H9 (cell line): ENCODE measurements at regions not wholly inside any gene's neighbourhood (a gene's known extent, or its start where the extent isn't known, plus 50 kb on each side); places are given as distances from the start of the nearest gene placed in this dataset.

Experiments
- DNase-seq: peaks from one replicate; pipeline ENCODE4 v3.0.0-alpha.2; 2017
- H2AFZ ChIP-seq: one replicate; pipeline ENCODE4 v1.6.1; 2013; ENCODE audit warnings: mild to moderate bottlenecking, low read length, control low read depth, moderate library complexity
- H2AK5ac ChIP-seq: 2 replicates; pipeline ENCODE4 v1.6.1; 2013; ENCODE audit warnings: low read length, control low read depth, mixed read lengths; ENCODE audit not compliant: insufficient read length
- H2BK120ac ChIP-seq: one replicate; pipeline ENCODE4 v1.6.1; 2013; ENCODE audit warnings: low read depth, mild to moderate bottlenecking, low read length, control low read depth, inconsistent platforms; ENCODE audit not compliant: poor library complexity, severe bottlenecking
- H2BK12ac ChIP-seq: 2 replicates; pipeline ENCODE4 v1.6.1; 2013; ENCODE audit warnings: low read length, control low read depth, mixed read lengths, low read depth; ENCODE audit not compliant: insufficient read length
- H2BK15ac ChIP-seq: 2 replicates; pipeline ENCODE4 v1.6.1; 2013; ENCODE audit warnings: low read depth, low read length, control low read depth
- H2BK20ac ChIP-seq: one replicate; pipeline ENCODE4 v1.6.1; 2013; ENCODE audit warnings: low read depth, mild to moderate bottlenecking, low read length, control low read depth, inconsistent platforms; ENCODE audit not compliant: poor library complexity, severe bottlenecking
- H2BK5ac ChIP-seq: 2 replicates; pipeline ENCODE4 v1.6.1; 2013; ENCODE audit warnings: low read length, control low read depth, mixed read lengths; ENCODE audit not compliant: insufficient read length
- H3K14ac ChIP-seq: 2 replicates; pipeline ENCODE4 v1.6.1; 2013; ENCODE audit warnings: low read length, control low read depth; ENCODE audit not compliant: insufficient read depth
- H3K18ac ChIP-seq: 2 replicates; pipeline ENCODE4 v1.6.1; 2013; ENCODE audit warnings: low read depth, mild to moderate bottlenecking, mixed read lengths, low read length, control low read depth; ENCODE audit not compliant: insufficient read length
- H3K23ac ChIP-seq: 2 replicates; pipeline ENCODE4 v1.6.1; 2013; ENCODE audit warnings: low read length, control low read depth, mixed read lengths, low read depth; ENCODE audit not compliant: insufficient read length
- H3K23me2 ChIP-seq: 2 replicates; pipeline ENCODE4 v1.6.1; 2013; ENCODE audit warnings: low read depth, mild to moderate bottlenecking, mixed read lengths, low read length, control low read depth; ENCODE audit not compliant: insufficient read length, poor library complexity, severe bottlenecking
- H3K27ac ChIP-seq: 2 replicates; pipeline ENCODE4 v1.5.1; 2013; ENCODE audit warnings: low read length, control low read depth, mixed read lengths, low read depth; ENCODE audit not compliant: insufficient read length
- H3K27me3 ChIP-seq: 2 replicates; pipeline ENCODE4 v1.6.1; 2013; ENCODE audit warnings: low read length, control low read depth, inconsistent platforms; ENCODE audit not compliant: insufficient read depth
- H3K4ac ChIP-seq: 2 replicates; pipeline ENCODE4 v1.6.1; 2013; ENCODE audit warnings: low read depth, mild to moderate bottlenecking, control low read depth, inconsistent platforms, low read length, moderate library complexity
- H3K4me1 ChIP-seq: 2 replicates; pipeline ENCODE4 v1.6.1; 2013; ENCODE audit warnings: low read length, control low read depth, inconsistent platforms; ENCODE audit not compliant: insufficient read depth
- H3K4me2 ChIP-seq: 2 replicates; pipeline ENCODE4 v1.6.1; 2013; ENCODE audit warnings: low read length, control low read depth, mixed read lengths; ENCODE audit not compliant: insufficient read length, insufficient read depth
- H3K56ac ChIP-seq: 2 replicates; pipeline ENCODE4 v1.6.1; 2013; ENCODE audit warnings: low read depth, mild to moderate bottlenecking, mixed read lengths, low read length, control low read depth; ENCODE audit not compliant: insufficient read length
- H3K79me1 ChIP-seq: 2 replicates; pipeline ENCODE4 v1.6.1; 2013; ENCODE audit warnings: low read depth, mild to moderate bottlenecking, moderate library complexity, low read length, control low read depth, inconsistent platforms; ENCODE audit not compliant: insufficient read depth, poor library complexity, severe bottlenecking
- H3K79me2 ChIP-seq: 2 replicates; pipeline ENCODE4 v1.6.1; 2013; ENCODE audit warnings: low read length, control low read depth, inconsistent platforms; ENCODE audit not compliant: insufficient read depth
- H3K9ac ChIP-seq: 2 replicates; pipeline ENCODE4 v1.6.1; 2013; ENCODE audit warnings: low read length, control low read depth, mixed read lengths; ENCODE audit not compliant: insufficient read length; ENCODE audit errors: extremely low read depth
- H3K9me3 ChIP-seq: one replicate; pipeline ENCODE4 v1.6.1; 2013; ENCODE audit warnings: low read depth, low read length, inconsistent platforms; ENCODE audit not compliant: control insufficient read depth
- H3T11ph ChIP-seq: one replicate; pipeline ENCODE4 v1.6.1; 2013; ENCODE audit warnings: mild to moderate bottlenecking, low read length, control low read depth, inconsistent platforms
- H4K20me1 ChIP-seq: one replicate; pipeline ENCODE4 v1.6.1; 2013; ENCODE audit not compliant: control insufficient read depth, insufficient read length, insufficient read depth
- H4K5ac ChIP-seq: 2 replicates; pipeline ENCODE4 v1.6.1; 2013; ENCODE audit warnings: low read depth, mild to moderate bottlenecking, mixed read lengths, low read length, control low read depth; ENCODE audit not compliant: insufficient read length
- H4K8ac ChIP-seq: replicated peaks from 2 replicates; pipeline ENCODE4 v1.6.1; 2013; ENCODE audit warnings: low read length, control low read depth, mixed read lengths, low read depth; ENCODE audit not compliant: insufficient read length
- H4K91ac ChIP-seq: 2 replicates; pipeline ENCODE4 v1.6.1; 2013; ENCODE audit warnings: low read depth, mild to moderate bottlenecking, moderate library complexity, mixed read lengths, low read length, control low read depth; ENCODE audit not compliant: insufficient read length
- H3K27ac Mint-ChIP-seq, 3 experiments: 2 replicates in 2 of 3; 3 replicates in 1 of 3; pipeline ENCODE4 v1.8.0; 2020 to 2021; ENCODE audit warnings: mixed read lengths in 3 of 3, mild to moderate bottlenecking in 1 of 3, moderate library complexity in 1 of 3
- H3K27me3 Mint-ChIP-seq: 2 replicates; pipeline ENCODE4 v1.8.0; 2021; ENCODE audit warnings: low read depth, mild to moderate bottlenecking, moderate library complexity, mixed read lengths
- H3K36me3 Mint-ChIP-seq, 3 experiments: 2 replicates in 2 of 3; 3 replicates in 1 of 3; pipeline ENCODE4 v1.8.0; 2020 to 2021; ENCODE audit warnings: low read depth in 3 of 3, mixed read lengths in 3 of 3; ENCODE audit not compliant: insufficient read depth in 1 of 3
- H3K4me1 Mint-ChIP-seq, 2 experiments: 2 replicates each; pipeline ENCODE4 v1.8.0; 2020; ENCODE audit warnings: mixed read lengths in 2 of 2
- H3K4me3 Mint-ChIP-seq, 2 experiments: 2 replicates in 1 of 2; 3 replicates in 1 of 2; pipeline ENCODE4 v1.8.0; 2020 to 2021; ENCODE audit warnings: mild to moderate bottlenecking in 2 of 2, mixed read lengths in 2 of 2, moderate library complexity in 1 of 2
- H3K9me3 Mint-ChIP-seq, 2 experiments: 2 replicates in 1 of 2; 3 replicates in 1 of 2; pipeline ENCODE4 v1.8.0; 2020; ENCODE audit warnings: mild to moderate bottlenecking in 2 of 2, mixed read lengths in 2 of 2, moderate library complexity in 1 of 2
- TF ChIP-seq, protein P1 (sequence below): fragments of 200-600 bp; sonication (generic); conservative IDR thresholded peaks from 3 replicates; pipeline ENCODE4 v1.8.0; 2021; ENCODE audit warnings: antibody characterized with exemption, mild to moderate bottlenecking

DNA sequence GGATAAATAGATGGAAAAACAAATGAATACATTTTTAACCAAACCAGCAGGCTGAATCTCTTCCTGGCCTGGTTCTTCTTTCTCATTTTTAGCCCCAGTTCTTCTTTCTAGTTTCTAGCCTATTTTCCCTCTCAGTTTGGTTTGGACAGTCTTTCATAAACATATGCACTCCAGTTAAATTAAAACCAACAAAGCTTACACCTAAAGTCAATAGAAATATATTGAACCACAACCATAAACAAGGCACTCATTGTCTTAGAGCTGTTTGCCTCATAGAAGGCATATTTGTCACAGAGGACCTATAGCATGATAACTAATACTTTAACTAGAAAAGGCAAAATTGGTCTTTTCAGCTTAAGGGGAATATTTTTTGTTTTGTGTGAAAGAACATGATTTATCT lies 638.3 kb downstream of the NR2F1-AS1 start:
- no peaks in the 10 kb centered on the region for H3K23me2 ChIP-seq
- H3K9ac ChIP-seq = no peak overlapping the region
- no peak overlapping the region for H2BK20ac ChIP-seq
- no peak overlapping the region for H2AK5ac ChIP-seq
- no peak overlapping the region for H4K8ac ChIP-seq
- H3K36me3 Mint-ChIP-seq = no peaks in the 10 kb centered on the region
- H4K91ac ChIP-seq = no peak overlapping the region
- peaks cover 0 to under 1% of the 10 kb centered on the region in 2 experiments; a peak in 1 of 5 replicates for H3K9me3 Mint-ChIP-seq
- no peak overlapping the region for H3K4ac ChIP-seq
- H3K27ac Mint-ChIP-seq = no peak overlapping the region
- no peaks in the 10 kb centered on the region for H3K27me3 Mint-ChIP-seq
- H3K27ac ChIP-seq = no peak overlapping the region
- no peak overlapping the region for H2AFZ ChIP-seq
- H3K4me1 ChIP-seq = no peaks in the 10 kb centered on the region
- no peak overlapping the region for H2BK120ac ChIP-seq
- no peak overlapping the region for H4K5ac ChIP-seq
- H3K4me1 Mint-ChIP-seq = peaks cover 0 to 9% of the 10 kb centered on the region in 2 experiments; a peak in 1 of 4 replicates
- H3K27me3 ChIP-seq = no peaks in the 10 kb centered on the region
- H4K20me1 ChIP-seq = no peaks in the 10 kb centered on the region
- DNase-seq = no peak
- H3K56ac ChIP-seq = no peak overlapping the region
- no peak overlapping the region for H2BK12ac ChIP-seq
- H3K14ac ChIP-seq = no peak overlapping the region
- no peak overlapping the region for H3T11ph ChIP-seq
- no peak overlapping the region for H2BK15ac ChIP-seq
- H3K9me3 ChIP-seq = no peaks in the 10 kb centered on the region
- no peaks in the 10 kb centered on the region for H3K79me1 ChIP-seq
- no peaks in the 10 kb centered on the region for H3K79me2 ChIP-seq
- H3K4me3 Mint-ChIP-seq = no peak overlapping the region
- no peak overlapping the region for H3K23ac ChIP-seq
- H2BK5ac ChIP-seq = no peak overlapping the region
- no peak overlapping the region for H3K4me2 ChIP-seq
- TF ChIP-seq, protein P1, sequence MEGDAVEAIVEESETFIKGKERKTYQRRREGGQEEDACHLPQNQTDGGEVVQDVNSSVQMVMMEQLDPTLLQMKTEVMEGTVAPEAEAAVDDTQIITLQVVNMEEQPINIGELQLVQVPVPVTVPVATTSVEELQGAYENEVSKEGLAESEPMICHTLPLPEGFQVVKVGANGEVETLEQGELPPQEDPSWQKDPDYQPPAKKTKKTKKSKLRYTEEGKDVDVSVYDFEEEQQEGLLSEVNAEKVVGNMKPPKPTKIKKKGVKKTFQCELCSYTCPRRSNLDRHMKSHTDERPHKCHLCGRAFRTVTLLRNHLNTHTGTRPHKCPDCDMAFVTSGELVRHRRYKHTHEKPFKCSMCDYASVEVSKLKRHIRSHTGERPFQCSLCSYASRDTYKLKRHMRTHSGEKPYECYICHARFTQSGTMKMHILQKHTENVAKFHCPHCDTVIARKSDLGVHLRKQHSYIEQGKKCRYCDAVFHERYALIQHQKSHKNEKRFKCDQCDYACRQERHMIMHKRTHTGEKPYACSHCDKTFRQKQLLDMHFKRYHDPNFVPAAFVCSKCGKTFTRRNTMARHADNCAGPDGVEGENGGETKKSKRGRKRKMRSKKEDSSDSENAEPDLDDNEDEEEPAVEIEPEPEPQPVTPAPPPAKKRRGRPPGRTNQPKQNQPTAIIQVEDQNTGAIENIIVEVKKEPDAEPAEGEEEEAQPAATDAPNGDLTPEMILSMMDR = no peak
- H3K18ac ChIP-seq = no peak overlapping the region
